ENCODE measurements at regions not wholly inside any gene's neighbourhood (a gene's known extent, or its start where the extent isn't known, plus 50 kb on each side); places are given as distances from the start of the nearest gene placed in this dataset.

- H3K4me1 Mint-ChIP-seq, result peaks cover 0 to 4% (median 0%) of the 10 kb centered on the region in 7 donors
- ChIA-PET CTCF (no interaction called here), POLR2A (no interaction called here)
- intact Hi-C loops (cut with micrococcal nuclease), result no loop called here
- peaks cover 11 to 31% (median 20%) of the 10 kb centered on the region in 5 donors for H3K27me3 Mint-ChIP-seq
- H3K27ac Mint-ChIP-seq, result no peak overlapping the region
- ATAC-seq (no peak), DNase-seq (no peak)
- H3K4me3 Mint-ChIP-seq, result no peak overlapping the region
- H3K36me3 Mint-ChIP-seq, result no peaks in the 10 kb centered on the region
- Histone ChIP-seq H3K4me3 (ENCODE audit: low read length) (no peak overlapping the region), H3K4me1 (ENCODE audit: control insufficient read depth in 2 of 2, insufficient read depth in 2 of 2, low read length in 2 of 2) (no peaks in the 10 kb centered on the region), H3K27me3 (ENCODE audit: control insufficient read depth in 2 of 2, insufficient read depth in 2 of 2, low read length in 2 of 2) (no peaks in the 10 kb centered on the region), H3K36me3 (ENCODE audit: control insufficient read depth in 2 of 3, insufficient read depth in 3 of 3, low read length in 3 of 3) (no peaks in the 10 kb centered on the region), H3K27ac (ENCODE audit: low read depth, low read length) (no peak overlapping the region), H3K9me3 (ENCODE audit: control insufficient read depth in 2 of 3, low read length in 3 of 3) (no peaks in the 10 kb centered on the region)
- H3K9me3 Mint-ChIP-seq, result no peaks in the 10 kb centered on the region
These were observed 107.2 kb downstream of the RCN1 start for GRCh38 chr11:32198053-32198452.

DNA sequence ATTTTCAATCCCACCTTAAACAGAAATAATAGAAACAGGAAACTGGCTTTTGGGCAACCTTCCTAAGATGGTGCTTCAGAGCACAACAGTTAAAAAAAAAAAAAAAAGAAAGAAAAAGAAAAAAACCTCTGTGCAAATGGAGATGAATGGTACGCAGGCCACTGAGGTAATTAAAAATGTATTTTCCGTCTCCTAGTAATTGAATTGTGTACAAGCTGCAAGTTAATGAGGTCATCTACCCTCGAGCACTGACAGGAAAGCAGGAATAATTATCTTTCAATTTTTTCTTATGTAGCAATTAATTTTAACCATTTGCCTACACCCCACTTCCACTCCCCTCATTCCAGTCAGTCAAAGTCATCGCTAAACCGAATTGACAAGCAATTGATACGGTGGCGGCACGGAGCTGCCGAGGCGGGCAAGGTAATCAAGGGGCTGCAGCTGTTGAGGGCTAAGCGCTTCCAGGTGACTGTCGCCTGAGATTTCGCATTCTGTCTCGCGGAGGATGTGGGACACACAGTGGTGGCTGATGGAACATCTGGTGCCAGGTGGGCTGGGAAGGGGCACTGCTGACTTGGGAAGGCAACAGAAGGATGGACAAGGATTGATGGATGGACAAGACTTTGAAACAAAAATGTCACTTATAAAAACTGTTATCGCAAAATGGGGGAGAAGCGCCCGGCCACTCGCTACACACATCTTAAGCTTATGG is 109.4 kb downstream of the RCN1 start:
- H3K4me1 Mint-ChIP-seq, result peaks cover 0 to 2% (median 0%) of the 10 kb centered on the region in 7 donors
- DNase-seq, result no peak
- H3K4me1 ChIP-seq (ENCODE audit: control insufficient read depth in 2 of 2, insufficient read depth in 2 of 2, low read length in 2 of 2), result no peaks in the 10 kb centered on the region
- H3K36me3 ChIP-seq (ENCODE audit: control insufficient read depth in 2 of 3, insufficient read depth in 3 of 3, low read length in 3 of 3), result no peaks in the 10 kb centered on the region
- no peak overlapping the region for H3K27ac Mint-ChIP-seq
- peaks cover 5 to 15% (median 6%) of the 10 kb centered on the region in 5 donors for H3K27me3 Mint-ChIP-seq
- H3K9me3 ChIP-seq (ENCODE audit: control insufficient read depth in 2 of 3, low read length in 3 of 3), result no peaks in the 10 kb centered on the region
- H3K27ac ChIP-seq (ENCODE audit: low read depth, low read length), result no peak overlapping the region
- H3K4me3 ChIP-seq (ENCODE audit: low read length), result no peak overlapping the region
- no peaks in the 10 kb centered on the region for H3K27me3 ChIP-seq (ENCODE audit: control insufficient read depth in 2 of 2, insufficient read depth in 2 of 2, low read length in 2 of 2)
- CTCF ChIA-PET, result no interaction called here
- H3K4me3 Mint-ChIP-seq, result no peak overlapping the region
- intact Hi-C loops (cut with micrococcal nuclease), result no loop called here
- no peak for ATAC-seq
- H3K9me3 Mint-ChIP-seq, result peaks cover 0 to 2% (median 0%) of the 10 kb centered on the region in 11 donors
- POLR2A ChIA-PET, result no interaction called here
- no peaks in the 10 kb centered on the region for H3K36me3 Mint-ChIP-seq

GRCh38 chr11:32204751-32205150 is 113.9 kb downstream of the RCN1 start:
- CTCF ChIA-PET, result no interaction called here
- intact Hi-C loops (cut with micrococcal nuclease), result no loop called here
- POLR2A ChIA-PET, result no interaction called here
- Mint-ChIP-seq H3K4me3 (no peak overlapping the region), H3K27me3 (peaks cover 0 to 27% (median 11%) of the 10 kb centered on the region in 5 donors), H3K27ac (no peak overlapping the region), H3K9me3 (peaks cover 0 to 2% (median 0%) of the 10 kb centered on the region in 11 donors), H3K4me1 (no peaks in the 10 kb centered on the region), H3K36me3 (no peaks in the 10 kb centered on the region)
- H3K27me3 ChIP-seq (ENCODE audit: control insufficient read depth in 2 of 2, insufficient read depth in 2 of 2, low read length in 2 of 2), result no peaks in the 10 kb centered on the region
- H3K27ac ChIP-seq (ENCODE audit: low read depth, low read length), result no peak overlapping the region
- no peaks in the 10 kb centered on the region for H3K9me3 ChIP-seq (ENCODE audit: control insufficient read depth in 2 of 3, low read length in 3 of 3)
- no peak for ATAC-seq
- no peak overlapping the region for H3K4me3 ChIP-seq (ENCODE audit: low read length)
- H3K4me1 ChIP-seq (ENCODE audit: control insufficient read depth in 2 of 2, insufficient read depth in 2 of 2, low read length in 2 of 2), result no peaks in the 10 kb centered on the region
- no peaks in the 10 kb centered on the region for H3K36me3 ChIP-seq (ENCODE audit: control insufficient read depth in 2 of 3, insufficient read depth in 3 of 3, low read length in 3 of 3)
- no peak for DNase-seq

DNA sequence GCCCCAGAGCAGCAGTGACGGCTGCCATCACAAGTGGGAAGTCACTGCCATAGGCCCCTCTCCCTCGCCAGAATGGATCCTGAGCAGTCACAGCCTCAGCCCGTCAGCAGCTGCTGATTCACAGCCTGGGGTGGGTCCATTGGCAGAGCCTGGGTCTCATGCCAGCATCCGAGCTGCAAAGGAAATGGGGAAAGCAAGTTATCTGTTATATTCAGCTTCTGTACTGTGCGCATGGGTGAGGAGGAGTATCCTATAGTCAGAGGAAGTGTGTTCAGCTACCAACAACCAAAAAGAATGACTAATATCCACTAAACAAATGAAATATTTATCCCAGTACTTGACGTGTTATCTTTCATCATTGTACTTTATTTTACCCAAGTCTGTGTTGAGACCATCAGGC is 119.7 kb downstream of the RCN1 start:
- ChIA-PET CTCF (interaction anchor here (0.6 kb wide), 1 partner anchor 15 kb away, joined by 3 read pairs; no protein-coding TSS in a partner anchor), POLR2A (no interaction called here)
- H3K9me3 ChIP-seq (ENCODE audit: control insufficient read depth in 2 of 3, low read length in 3 of 3), result no peaks in the 10 kb centered on the region
- no peak overlapping the region for H3K27ac ChIP-seq (ENCODE audit: low read depth, low read length)
- Mint-ChIP-seq H3K27me3 (peaks cover 0 to 41% (median 20%) of the 10 kb centered on the region in 5 donors), H3K4me3 (no peak overlapping the region), H3K9me3 (no peaks in the 10 kb centered on the region), H3K27ac (no peak overlapping the region), H3K4me1 (no peaks in the 10 kb centered on the region), H3K36me3 (no peaks in the 10 kb centered on the region)
- H3K27me3 ChIP-seq (ENCODE audit: control insufficient read depth in 2 of 2, insufficient read depth in 2 of 2, low read length in 2 of 2), result no peaks in the 10 kb centered on the region
- H3K4me3 ChIP-seq (ENCODE audit: low read length), result no peak overlapping the region
- DNase-seq (no peak), ATAC-seq (no peak)
- intact Hi-C loops (cut with micrococcal nuclease), result no loop called here
- no peaks in the 10 kb centered on the region for H3K4me1 ChIP-seq (ENCODE audit: control insufficient read depth in 2 of 2, insufficient read depth in 2 of 2, low read length in 2 of 2)
- H3K36me3 ChIP-seq (ENCODE audit: control insufficient read depth in 2 of 3, insufficient read depth in 3 of 3, low read length in 3 of 3), result no peaks in the 10 kb centered on the region

- ATAC-seq, result no peak
These were observed 122.3 kb downstream of the RCN1 start for GRCh38 chr11:32213223-32213622.

GRCh38 chr11:32215157-32215556 is 124.3 kb downstream of the RCN1 start:
- Mint-ChIP-seq H3K4me3 (no peak overlapping the region), H3K4me1 (no peaks in the 10 kb centered on the region), H3K27ac (no peak overlapping the region), H3K27me3 (peaks cover 0 to 15% (median 8%) of the 10 kb centered on the region in 5 donors), H3K9me3 (no peaks in the 10 kb centered on the region), H3K36me3 (no peaks in the 10 kb centered on the region)
- DNase-seq, result no peak
- Histone ChIP-seq H3K27ac (ENCODE audit: low read depth, low read length) (no peak overlapping the region), H3K4me3 (ENCODE audit: low read length) (no peak overlapping the region), H3K9me3 (ENCODE audit: control insufficient read depth in 2 of 3, low read length in 3 of 3) (no peaks in the 10 kb centered on the region), H3K4me1 (ENCODE audit: control insufficient read depth in 2 of 2, insufficient read depth in 2 of 2, low read length in 2 of 2) (no peaks in the 10 kb centered on the region), H3K27me3 (ENCODE audit: control insufficient read depth in 2 of 2, insufficient read depth in 2 of 2, low read length in 2 of 2) (no peaks in the 10 kb centered on the region), H3K36me3 (ENCODE audit: control insufficient read depth in 2 of 3, insufficient read depth in 3 of 3, low read length in 3 of 3) (no peaks in the 10 kb centered on the region)
- ATAC-seq, result no peak
- CTCF ChIA-PET, result no interaction called here
- POLR2A ChIA-PET, result no interaction called here
- intact Hi-C loops (cut with micrococcal nuclease), result no loop called here

More at GRCh38 chr11:32213223-32213622, 122.3 kb downstream of the RCN1 start:
- H3K36me3 ChIP-seq (ENCODE audit: control insufficient read depth in 2 of 3, insufficient read depth in 3 of 3, low read length in 3 of 3), result no peaks in the 10 kb centered on the region
- Mint-ChIP-seq H3K27me3 (peaks cover 0 to 29% (median 15%) of the 10 kb centered on the region in 5 donors), H3K27ac (no peak overlapping the region), H3K4me1 (no peaks in the 10 kb centered on the region), H3K36me3 (no peaks in the 10 kb centered on the region), H3K4me3 (no peak overlapping the region), H3K9me3 (no peaks in the 10 kb centered on the region)
- ChIA-PET CTCF (interaction anchor here (0.6 kb wide), 1 partner anchor 107 kb away, joined by 4 read pairs; no protein-coding TSS in a partner anchor), POLR2A (no interaction called here)
- H3K4me3 ChIP-seq (ENCODE audit: low read length), result no peak overlapping the region
- no peak for DNase-seq
- intact Hi-C loops (cut with micrococcal nuclease), result no loop called here
- H3K9me3 ChIP-seq (ENCODE audit: control insufficient read depth in 2 of 3, low read length in 3 of 3), result no peaks in the 10 kb centered on the region
- no peaks in the 10 kb centered on the region for H3K27me3 ChIP-seq (ENCODE audit: control insufficient read depth in 2 of 2, insufficient read depth in 2 of 2, low read length in 2 of 2)
- H3K27ac ChIP-seq (ENCODE audit: low read depth, low read length), result no peak overlapping the region
- H3K4me1 ChIP-seq (ENCODE audit: control insufficient read depth in 2 of 2, insufficient read depth in 2 of 2, low read length in 2 of 2), result no peaks in the 10 kb centered on the region

DNA sequence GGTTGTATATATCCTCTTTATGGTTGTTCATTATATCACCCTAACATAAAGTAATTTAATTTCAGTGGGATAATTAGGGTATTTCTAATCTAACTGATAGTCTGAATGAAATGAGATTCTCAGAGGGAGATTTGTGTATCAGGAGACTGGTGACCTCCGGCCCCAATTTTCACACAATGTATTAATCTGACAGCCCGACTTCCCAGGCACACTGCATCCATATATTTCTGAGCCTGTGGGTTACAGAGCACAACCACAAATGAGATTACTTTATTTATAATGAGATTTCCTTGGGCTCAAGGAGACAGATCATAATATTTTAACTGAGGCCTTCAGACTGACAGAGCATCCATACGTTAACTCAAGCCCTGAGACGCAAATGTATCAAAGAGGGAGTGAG is 125.9 kb downstream of the RCN1 start:
- H3K27me3 ChIP-seq (ENCODE audit: control insufficient read depth in 2 of 2, insufficient read depth in 2 of 2, low read length in 2 of 2), result no peaks in the 10 kb centered on the region
- H3K4me3 Mint-ChIP-seq, result no peak overlapping the region
- DNase-seq, result no peak
- POLR2A ChIA-PET, result no interaction called here
- intact Hi-C loops (cut with micrococcal nuclease), result no loop called here
- ATAC-seq, result no peak
- H3K4me1 ChIP-seq (ENCODE audit: control insufficient read depth in 2 of 2, insufficient read depth in 2 of 2, low read length in 2 of 2), result no peaks in the 10 kb centered on the region
- H3K27ac Mint-ChIP-seq, result no peak overlapping the region
- peaks cover 0 to 11% (median 5%) of the 10 kb centered on the region in 5 donors for H3K27me3 Mint-ChIP-seq
- no peak overlapping the region for H3K27ac ChIP-seq (ENCODE audit: low read depth, low read length)
- CTCF ChIA-PET, result no interaction called here
- H3K9me3 Mint-ChIP-seq, result no peaks in the 10 kb centered on the region
- no peaks in the 10 kb centered on the region for H3K36me3 Mint-ChIP-seq
- H3K36me3 ChIP-seq (ENCODE audit: control insufficient read depth in 2 of 3, insufficient read depth in 3 of 3, low read length in 3 of 3), result no peaks in the 10 kb centered on the region
- no peaks in the 10 kb centered on the region for H3K9me3 ChIP-seq (ENCODE audit: control insufficient read depth in 2 of 3, low read length in 3 of 3)
- no peak overlapping the region for H3K4me3 ChIP-seq (ENCODE audit: low read length)
- H3K4me1 Mint-ChIP-seq, result no peaks in the 10 kb centered on the region
